Esophagus squamous epithelium (tissue), 4 donors: ENCODE measurements at regions not wholly inside any gene's neighbourhood (a gene's known extent, or its start where the extent isn't known, plus 50 kb on each side); places are given as distances from the start of the nearest gene placed in this dataset.

Experiments
- CTCF ChIP-seq, 6 experiments: fragments of 450-650 bp in 4 of 6; fragments of 200-600 bp in 2 of 6; sonication (generic) in 2 of 6; IDR thresholded peaks; one replicate each; pipeline ENCODE4 v1.5.1; 2016 to 2019; ENCODE audit warnings: antibody characterized with exemption in 6 of 6, mild to moderate bottlenecking in 4 of 6, moderate library complexity in 4 of 6
- POLR2A ChIP-seq, 4 donors: fragments of 450-650 bp; IDR thresholded peaks; one replicate each; pipeline ENCODE4 v1.6.1; 2017; ENCODE audit warnings: antibody characterized with exemption in 4 of 4, mild to moderate bottlenecking in 4 of 4, moderate library complexity in 3 of 4

- no peak for TF ChIP-seq POLR2A (IDR thresholded peaks at IDR 0.05)
- no peak for TF ChIP-seq CTCF (IDR thresholded peaks at IDR 0.05)
Observed at GRCh38 chr6:15994814-15995459, 133.9 kb upstream of the MYLIP start.
